ENCODE measurements at regions not wholly inside any gene's neighbourhood (a gene's known extent, or its start where the extent isn't known, plus 50 kb on each side); places are given as distances from the start of the nearest gene placed in this dataset.

- Histone ChIP-seq H3K9me3 (ENCODE audit: low read length) (no peaks in the 10 kb centered on the region), H3K36me3 (replicated peaks in 1 of 2; ENCODE audit: control insufficient read depth in 1 of 2, insufficient read depth in 2 of 2, low read length in 2 of 2) (no peaks in the 10 kb centered on the region), H3K27me3 (ENCODE audit: control insufficient read depth in 1 of 2, insufficient read depth in 2 of 2, low read length in 2 of 2) (peaks cover 0 to 28% of the 10 kb centered on the region in 2 experiments; a peak in 1 of 5 replicates), H3K4me1 (ENCODE audit: insufficient read depth, low read length) (no peaks in the 10 kb centered on the region), H3K79me2 (ENCODE audit: insufficient read depth, low read length) (no peaks in the 10 kb centered on the region), H2AFZ (ENCODE audit: low read length) (no peak overlapping the region), H3K9ac (ENCODE audit: insufficient read depth, low read depth, low read length) (no peak overlapping the region), H4K20me1 (ENCODE audit: insufficient read depth, low read length) (no peaks in the 10 kb centered on the region), H3K4me2 (ENCODE audit: low read depth, low read length) (no peak overlapping the region), H3K27ac (ENCODE audit: extremely low read length, insufficient read depth, low read length) (no peak overlapping the region), H3K4me3 (replicated peaks in 1 of 3; ENCODE audit: insufficient read depth in 1 of 3, low read depth in 2 of 3, low read length in 3 of 3) (no peak overlapping the region)
- TF ChIP-seq ZNF605 (CRISPR knock-in tag; IDR thresholded peaks at IDR 0.05), result no peak
- TF ChIP-seq ZNF549 (CRISPR knock-in tag; IDR thresholded peaks at IDR 0.05), result no peak
- TF ChIP-seq, protein P1, sequence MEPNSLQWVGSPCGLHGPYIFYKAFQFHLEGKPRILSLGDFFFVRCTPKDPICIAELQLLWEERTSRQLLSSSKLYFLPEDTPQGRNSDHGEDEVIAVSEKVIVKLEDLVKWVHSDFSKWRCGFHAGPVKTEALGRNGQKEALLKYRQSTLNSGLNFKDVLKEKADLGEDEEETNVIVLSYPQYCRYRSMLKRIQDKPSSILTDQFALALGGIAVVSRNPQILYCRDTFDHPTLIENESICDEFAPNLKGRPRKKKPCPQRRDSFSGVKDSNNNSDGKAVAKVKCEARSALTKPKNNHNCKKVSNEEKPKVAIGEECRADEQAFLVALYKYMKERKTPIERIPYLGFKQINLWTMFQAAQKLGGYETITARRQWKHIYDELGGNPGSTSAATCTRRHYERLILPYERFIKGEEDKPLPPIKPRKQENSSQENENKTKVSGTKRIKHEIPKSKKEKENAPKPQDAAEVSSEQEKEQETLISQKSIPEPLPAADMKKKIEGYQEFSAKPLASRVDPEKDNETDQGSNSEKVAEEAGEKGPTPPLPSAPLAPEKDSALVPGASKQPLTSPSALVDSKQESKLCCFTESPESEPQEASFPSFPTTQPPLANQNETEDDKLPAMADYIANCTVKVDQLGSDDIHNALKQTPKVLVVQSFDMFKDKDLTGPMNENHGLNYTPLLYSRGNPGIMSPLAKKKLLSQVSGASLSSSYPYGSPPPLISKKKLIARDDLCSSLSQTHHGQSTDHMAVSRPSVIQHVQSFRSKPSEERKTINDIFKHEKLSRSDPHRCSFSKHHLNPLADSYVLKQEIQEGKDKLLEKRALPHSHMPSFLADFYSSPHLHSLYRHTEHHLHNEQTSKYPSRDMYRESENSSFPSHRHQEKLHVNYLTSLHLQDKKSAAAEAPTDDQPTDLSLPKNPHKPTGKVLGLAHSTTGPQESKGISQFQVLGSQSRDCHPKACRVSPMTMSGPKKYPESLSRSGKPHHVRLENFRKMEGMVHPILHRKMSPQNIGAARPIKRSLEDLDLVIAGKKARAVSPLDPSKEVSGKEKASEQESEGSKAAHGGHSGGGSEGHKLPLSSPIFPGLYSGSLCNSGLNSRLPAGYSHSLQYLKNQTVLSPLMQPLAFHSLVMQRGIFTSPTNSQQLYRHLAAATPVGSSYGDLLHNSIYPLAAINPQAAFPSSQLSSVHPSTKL (CRISPR knock-in tag; IDR thresholded peaks at IDR 0.05), result no peak
- no peak for TF ChIP-seq HES4 (CRISPR knock-in tag; IDR thresholded peaks at IDR 0.05; ENCODE audit: borderline replicate concordance)
- no peak for TF ChIP-seq RBAK (CRISPR knock-in tag; IDR thresholded peaks at IDR 0.05)
- no peak for TF ChIP-seq ZNF160 (CRISPR knock-in tag; IDR thresholded peaks at IDR 0.05)
- TF ChIP-seq TOPORS (CRISPR knock-in tag; IDR thresholded peaks at IDR 0.05), result no peak
- TF ChIP-seq CEBPB (IDR thresholded peaks at IDR 0.05; ENCODE audit: borderline replicate concordance, low read depth, low read length), result no peak
- TF ChIP-seq SATB2 (CRISPR knock-in tag; IDR thresholded peaks at IDR 0.05), result no peak
- no peak for TF ChIP-seq ZNF772 (CRISPR knock-in tag; IDR thresholded peaks at IDR 0.05)
- TF ChIP-seq, protein P2, sequence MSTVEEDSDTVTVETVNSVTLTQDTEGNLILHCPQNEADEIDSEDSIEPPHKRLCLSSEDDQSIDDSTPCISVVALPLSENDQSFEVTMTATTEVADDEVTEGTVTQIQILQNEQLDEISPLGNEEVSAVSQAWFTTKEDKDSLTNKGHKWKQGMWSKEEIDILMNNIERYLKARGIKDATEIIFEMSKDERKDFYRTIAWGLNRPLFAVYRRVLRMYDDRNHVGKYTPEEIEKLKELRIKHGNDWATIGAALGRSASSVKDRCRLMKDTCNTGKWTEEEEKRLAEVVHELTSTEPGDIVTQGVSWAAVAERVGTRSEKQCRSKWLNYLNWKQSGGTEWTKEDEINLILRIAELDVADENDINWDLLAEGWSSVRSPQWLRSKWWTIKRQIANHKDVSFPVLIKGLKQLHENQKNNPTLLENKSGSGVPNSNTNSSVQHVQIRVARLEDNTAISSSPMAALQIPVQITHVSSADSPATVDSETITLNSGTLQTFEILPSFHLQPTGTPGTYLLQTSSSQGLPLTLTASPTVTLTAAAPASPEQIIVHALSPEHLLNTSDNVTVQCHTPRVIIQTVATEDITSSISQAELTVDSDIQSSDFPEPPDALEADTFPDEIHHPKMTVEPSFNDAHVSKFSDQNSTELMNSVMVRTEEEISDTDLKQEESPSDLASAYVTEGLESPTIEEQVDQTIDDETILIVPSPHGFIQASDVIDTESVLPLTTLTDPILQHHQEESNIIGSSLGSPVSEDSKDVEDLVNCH (CRISPR knock-in tag; IDR thresholded peaks at IDR 0.05), result no peak
- TF ChIP-seq CREB1 (IDR thresholded peaks at IDR 0.05), result no peak
- no peak for TF ChIP-seq CREB1 (CRISPR knock-in tag; IDR thresholded peaks at IDR 0.05)
- TF ChIP-seq ZKSCAN5 (CRISPR knock-in tag; IDR thresholded peaks at IDR 0.05), result no peak
- no peak for TF ChIP-seq ZNF335 (CRISPR knock-in tag; IDR thresholded peaks at IDR 0.05)
- DNase-seq (ENCODE audit: low spot score) (no peak), FAIRE-seq (no peak), ATAC-seq (no peak)
- 0% methylated on average over 1 of the region's 4 CpGs for WGBS (ENCODE audit: low lambda C conversion rate)
- CTCF ChIA-PET (ENCODE audit: low intra/inter-chr PET ratio, low total read pairs), result no interaction called here
- in situ Hi-C loops (cut with HindIII; ENCODE audit: extremely low pct_ligation_motif_present, low pct_unique_long_range_greater_than_20kb), result no loop called here
- no TSS peak for BruUV-seq (replicated peaks)
- POLR2A ChIA-PET, result no interaction called here
- intact Hi-C loops (cut with micrococcal nuclease; ENCODE audit: unreplicated experiment), result no loop called here
Measured at GRCh38 chrX:107504006-107504405, 54.6 kb downstream of the FRMPD3 start.

Measured in HepG2 (cell line).